CD4-positive, alpha-beta memory T cell (primary cell): ENCODE measurements at regions not wholly inside any gene's neighbourhood (a gene's known extent, or its start where the extent isn't known, plus 50 kb on each side); places are given as distances from the start of the nearest gene placed in this dataset.
"Not testable (repeated sequence)": the region's sequence is repeated elsewhere in the genome, so short reads cannot be mapped to it uniquely, and the experiment has no call there.

ENCODE experiments used
- CTCF ChIA-PET: fragments of 350-600 bp; sonication (Branson Sonifier 250); formaldehyde crosslinking; loops from one replicate; lab custom pipeline; 2021; ENCODE audit warnings: inconsistent platforms; ENCODE audit not compliant: partially characterized antibody; lab: Charles Lee
- POLR2A ChIA-PET: fragments of 350-600 bp; sonication (Branson Sonifier 250); formaldehyde crosslinking; loops from one replicate; lab custom pipeline; 2021; ENCODE audit not compliant: partially characterized antibody; lab: Charles Lee
- DNase-seq, 5 donors: peaks; one replicate each; pipeline versions ENCODE4 v3.0.0 to v3.0.0-alpha.2; 2020 to 2022; ENCODE audit warnings: mixed read lengths in 1 of 5
- H3K27ac ChIP-seq: one replicate; pipeline ENCODE4 v1.7.0; 2013; ENCODE audit warnings: low read depth, low read length
- H3K27me3 ChIP-seq: 2 replicates; pipeline ENCODE4 v1.7.0; 2013; ENCODE audit warnings: mild to moderate bottlenecking, low read length, moderate library complexity; ENCODE audit not compliant: insufficient read depth
- H3K36me3 ChIP-seq: 2 replicates; pipeline ENCODE4 v1.7.0; 2013; ENCODE audit warnings: mild to moderate bottlenecking, low read length, moderate library complexity; ENCODE audit not compliant: insufficient read depth
- H3K4me1 ChIP-seq: 2 replicates; pipeline ENCODE4 v1.7.0; 2013; ENCODE audit warnings: mild to moderate bottlenecking, low read length, moderate library complexity; ENCODE audit not compliant: insufficient read depth
- H3K4me3 ChIP-seq, 2 donors: one replicate each; pipeline ENCODE4 v1.7.0; 2013; ENCODE audit warnings: low read length in 2 of 2, mild to moderate bottlenecking in 1 of 2
- H3K9me3 ChIP-seq, 2 donors: one replicate each; pipeline ENCODE4 v1.7.0; 2013; ENCODE audit warnings: low read length in 2 of 2, control low read depth in 1 of 2; ENCODE audit not compliant: control insufficient read depth in 1 of 2
- H3K27ac Mint-ChIP-seq, 7 donors: one replicate each; pipeline ENCODE4 v1.8.0; 2020 to 2021; ENCODE audit warnings: mixed read lengths in 7 of 7, mild to moderate bottlenecking in 6 of 7, inconsistent platforms in 3 of 7, moderate library complexity in 3 of 7
- H3K27me3 Mint-ChIP-seq, 2 donors: one replicate each; pipeline ENCODE4 v1.8.0; 2020 to 2021; ENCODE audit warnings: mixed read lengths in 2 of 2
- H3K36me3 Mint-ChIP-seq, 2 donors: one replicate each; pipeline ENCODE4 v1.8.0; 2020 to 2021; ENCODE audit warnings: mixed read lengths in 2 of 2, inconsistent platforms in 1 of 2, mild to moderate bottlenecking in 1 of 2
- H3K4me1 Mint-ChIP-seq, 4 donors: one replicate each; pipeline ENCODE4 v1.8.0; 2020 to 2021; ENCODE audit warnings: mixed read lengths in 4 of 4, mild to moderate bottlenecking in 1 of 4
- H3K4me3 Mint-ChIP-seq, 8 donors: one replicate each; pipeline ENCODE4 v1.8.0; 2020 to 2021; ENCODE audit warnings: mixed read lengths in 8 of 8, mild to moderate bottlenecking in 7 of 8, moderate library complexity in 6 of 8, inconsistent platforms in 3 of 8
- H3K9me3 Mint-ChIP-seq, 8 donors: one replicate each; pipeline ENCODE4 v1.8.0; 2020 to 2021; ENCODE audit warnings: mixed read lengths in 8 of 8, mild to moderate bottlenecking in 5 of 8, inconsistent platforms in 3 of 8, moderate library complexity in 1 of 8
- intact Hi-C: fragments of 100-400 bp; cut with micrococcal nuclease; formaldehyde crosslinking; loops from one replicate; pipeline ENCODE4 v1.15.1; 2023

DNA sequence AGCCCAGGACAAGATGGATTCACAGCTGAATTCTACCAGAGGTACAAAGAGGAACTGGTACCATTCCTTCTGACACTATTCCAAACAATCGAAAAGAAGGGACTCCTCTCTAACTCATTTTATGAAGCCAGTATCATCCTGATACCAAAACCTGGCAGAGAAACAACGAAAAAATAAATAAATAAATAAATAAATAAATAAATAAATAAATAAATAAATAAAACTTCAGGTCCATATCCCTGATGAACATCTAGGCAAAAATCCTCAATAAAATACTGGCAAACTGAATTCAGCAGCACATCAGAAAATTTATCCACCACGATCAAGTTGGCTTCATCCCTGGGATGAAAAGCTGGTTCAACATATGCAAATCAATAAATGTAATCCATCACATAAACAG is 1272.1 kb downstream of the FAM133A start:
- H3K27ac ChIP-seq, H3K27ac Mint-ChIP-seq, H3K9me3 Mint-ChIP-seq, CTCF ChIA-PET, H3K9me3 ChIP-seq, H3K4me1 ChIP-seq, intact Hi-C loops, H3K27me3 ChIP-seq, H3K36me3 ChIP-seq, H3K4me1 Mint-ChIP-seq, H3K27me3 Mint-ChIP-seq, H3K36me3 Mint-ChIP-seq, H3K4me3 ChIP-seq, POLR2A ChIA-PET, H3K4me3 Mint-ChIP-seq, DNase-seq: not testable (repeated sequence)

DNA sequence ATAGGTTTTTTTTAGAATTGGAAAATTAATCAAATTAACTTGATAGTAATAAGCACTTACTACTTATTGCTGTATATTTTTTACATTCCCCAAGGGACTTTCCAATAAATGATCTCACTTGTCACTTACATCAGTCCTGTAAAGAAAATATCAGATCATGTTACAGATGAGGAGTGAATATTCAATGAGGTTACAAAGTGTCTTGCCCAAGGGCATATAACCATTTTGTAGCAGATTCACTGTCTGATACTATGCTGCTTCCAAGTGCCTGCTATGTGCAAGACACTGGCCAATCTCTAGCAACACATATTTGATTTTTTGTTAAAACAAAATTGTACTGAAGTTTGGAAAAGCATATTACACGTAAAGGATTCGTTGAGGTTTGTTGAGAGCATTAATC is 1287.7 kb downstream of the FAM133A start:
- no peak overlapping the region for H3K27ac Mint-ChIP-seq
- POLR2A ChIA-PET: no interaction called here
- H3K27me3 ChIP-seq: no peaks in the 10 kb centered on the region
- no peak overlapping the region for H3K4me3 Mint-ChIP-seq
- no peaks in the 10 kb centered on the region for H3K4me1 Mint-ChIP-seq
- H3K27ac ChIP-seq: no peak overlapping the region
- H3K9me3 ChIP-seq: no peaks in the 10 kb centered on the region
- H3K36me3 ChIP-seq: no peaks in the 10 kb centered on the region
- no peaks in the 10 kb centered on the region for H3K9me3 Mint-ChIP-seq
- no peak for DNase-seq
- H3K4me3 ChIP-seq: no peak overlapping the region
- no peaks in the 10 kb centered on the region for H3K4me1 ChIP-seq
- no peaks in the 10 kb centered on the region for H3K36me3 Mint-ChIP-seq
- CTCF ChIA-PET: no interaction called here
- intact Hi-C loops: no loop called here
- H3K27me3 Mint-ChIP-seq: no peaks in the 10 kb centered on the region

DNA sequence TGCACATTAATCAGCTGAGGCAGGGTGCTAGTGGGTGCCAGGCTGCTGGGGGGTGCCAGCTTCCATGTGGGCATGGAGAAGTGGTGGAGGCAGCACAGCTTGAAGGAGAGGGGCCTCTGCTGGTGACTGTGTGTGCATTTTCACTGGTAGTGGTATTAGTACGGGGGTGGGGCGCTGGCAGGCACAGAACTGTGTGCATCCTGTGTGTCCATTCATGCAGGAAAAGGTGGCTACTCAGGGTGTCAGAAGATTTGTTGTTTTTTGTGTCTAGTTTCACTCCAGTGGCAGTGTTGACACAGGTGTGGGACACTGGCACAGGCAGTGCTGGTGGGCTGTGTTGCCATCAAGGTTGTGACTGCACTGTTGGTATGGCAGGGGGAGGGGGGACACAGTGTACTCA is 1303.6 kb downstream of the FAM133A start:
- peaks cover 0 to 2% (median 0%) of the 10 kb centered on the region in 8 donors for H3K9me3 Mint-ChIP-seq
- H3K4me1 ChIP-seq: no peaks in the 10 kb centered on the region
- POLR2A ChIA-PET: no interaction called here
- H3K27me3 ChIP-seq: no peaks in the 10 kb centered on the region
- no peaks in the 10 kb centered on the region for H3K27me3 Mint-ChIP-seq
- H3K4me1 Mint-ChIP-seq: no peaks in the 10 kb centered on the region
- H3K36me3 Mint-ChIP-seq: no peaks in the 10 kb centered on the region
- peak overlapping the region in 1 of 7 donors; percentile 39 for H3K27ac Mint-ChIP-seq
- CTCF ChIA-PET: no interaction called here
- H3K36me3 ChIP-seq: no peaks in the 10 kb centered on the region
- H3K27ac ChIP-seq: no peak overlapping the region
- H3K9me3 ChIP-seq: no peaks in the 10 kb centered on the region
- H3K4me3 Mint-ChIP-seq: no peak overlapping the region
- no peak overlapping the region for H3K4me3 ChIP-seq
- no peak for DNase-seq
- intact Hi-C loops: no loop called here

DNA sequence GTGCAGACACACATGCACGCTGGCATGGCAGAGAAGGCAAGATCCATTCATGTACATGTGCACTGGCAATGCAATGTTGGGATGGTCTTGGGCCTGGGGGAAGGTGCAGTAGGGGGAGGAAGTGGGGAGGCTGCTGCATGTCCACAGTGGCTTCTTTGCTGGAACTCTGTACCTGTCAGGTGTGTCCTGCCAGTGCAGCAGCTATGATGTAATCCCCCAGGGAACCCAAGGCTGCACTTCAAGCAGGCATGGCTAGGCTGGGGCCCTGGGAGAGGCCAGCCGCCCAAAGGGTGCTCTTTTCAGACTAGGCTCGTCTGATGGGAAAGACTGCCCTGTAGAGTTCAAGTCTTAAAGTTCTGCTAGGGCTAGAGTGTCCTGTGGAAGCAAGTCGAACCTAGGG is 1304.0 kb downstream of the FAM133A start:
- H3K9me3 ChIP-seq: no peaks in the 10 kb centered on the region
- no peak for DNase-seq
- ChIA-PET CTCF (no interaction called here), POLR2A (no interaction called here)
- no peaks in the 10 kb centered on the region for H3K27me3 ChIP-seq
- no peaks in the 10 kb centered on the region for H3K36me3 Mint-ChIP-seq
- H3K4me3 ChIP-seq: no peak overlapping the region
- H3K27me3 Mint-ChIP-seq: no peaks in the 10 kb centered on the region
- H3K9me3 Mint-ChIP-seq: peaks cover 0 to 3% (median 0%) of the 10 kb centered on the region in 8 donors
- no peak overlapping the region for H3K27ac ChIP-seq
- no peak overlapping the region for H3K27ac Mint-ChIP-seq
- H3K4me3 Mint-ChIP-seq: no peak overlapping the region
- no peaks in the 10 kb centered on the region for H3K36me3 ChIP-seq
- no peaks in the 10 kb centered on the region for H3K4me1 Mint-ChIP-seq
- intact Hi-C loops: no loop called here
- H3K4me1 ChIP-seq: no peaks in the 10 kb centered on the region
